WTC11 (cell line): ENCODE measurements at regions not wholly inside any gene's neighbourhood (a gene's known extent, or its start where the extent isn't known, plus 50 kb on each side); places are given as distances from the start of the nearest gene placed in this dataset.

Experiments
- MAX ChIP-seq: sonication (generic); formaldehyde crosslinking; IDR thresholded peaks from 2 replicates; pipeline ENCODE4 v1.8.0; 2022; ENCODE audit warnings: mild to moderate bottlenecking, missing genetic modification reagents
- SMAD4 ChIP-seq: sonication (generic); formaldehyde crosslinking; IDR thresholded peaks from 2 replicates; pipeline ENCODE4 v1.8.0; 2022; ENCODE audit warnings: mild to moderate bottlenecking, missing genetic modification reagents
- TF ChIP-seq, protein P1 (sequence below): sonication (generic); formaldehyde crosslinking; IDR thresholded peaks from 2 replicates; pipeline ENCODE4 v1.8.1; 2023; ENCODE audit warnings: mild to moderate bottlenecking, missing genetic modification reagents, borderline replicate concordance
- TF ChIP-seq, protein P2 (sequence below): sonication (generic); formaldehyde crosslinking; IDR thresholded peaks from 2 replicates; pipeline ENCODE4 v1.8.0; 2022; ENCODE audit warnings: missing genetic modification reagents

- TF ChIP-seq SMAD4 (CRISPR knock-in tag) (no peak), MAX (CRISPR knock-in tag) (no peak)
- TF ChIP-seq, protein P1, sequence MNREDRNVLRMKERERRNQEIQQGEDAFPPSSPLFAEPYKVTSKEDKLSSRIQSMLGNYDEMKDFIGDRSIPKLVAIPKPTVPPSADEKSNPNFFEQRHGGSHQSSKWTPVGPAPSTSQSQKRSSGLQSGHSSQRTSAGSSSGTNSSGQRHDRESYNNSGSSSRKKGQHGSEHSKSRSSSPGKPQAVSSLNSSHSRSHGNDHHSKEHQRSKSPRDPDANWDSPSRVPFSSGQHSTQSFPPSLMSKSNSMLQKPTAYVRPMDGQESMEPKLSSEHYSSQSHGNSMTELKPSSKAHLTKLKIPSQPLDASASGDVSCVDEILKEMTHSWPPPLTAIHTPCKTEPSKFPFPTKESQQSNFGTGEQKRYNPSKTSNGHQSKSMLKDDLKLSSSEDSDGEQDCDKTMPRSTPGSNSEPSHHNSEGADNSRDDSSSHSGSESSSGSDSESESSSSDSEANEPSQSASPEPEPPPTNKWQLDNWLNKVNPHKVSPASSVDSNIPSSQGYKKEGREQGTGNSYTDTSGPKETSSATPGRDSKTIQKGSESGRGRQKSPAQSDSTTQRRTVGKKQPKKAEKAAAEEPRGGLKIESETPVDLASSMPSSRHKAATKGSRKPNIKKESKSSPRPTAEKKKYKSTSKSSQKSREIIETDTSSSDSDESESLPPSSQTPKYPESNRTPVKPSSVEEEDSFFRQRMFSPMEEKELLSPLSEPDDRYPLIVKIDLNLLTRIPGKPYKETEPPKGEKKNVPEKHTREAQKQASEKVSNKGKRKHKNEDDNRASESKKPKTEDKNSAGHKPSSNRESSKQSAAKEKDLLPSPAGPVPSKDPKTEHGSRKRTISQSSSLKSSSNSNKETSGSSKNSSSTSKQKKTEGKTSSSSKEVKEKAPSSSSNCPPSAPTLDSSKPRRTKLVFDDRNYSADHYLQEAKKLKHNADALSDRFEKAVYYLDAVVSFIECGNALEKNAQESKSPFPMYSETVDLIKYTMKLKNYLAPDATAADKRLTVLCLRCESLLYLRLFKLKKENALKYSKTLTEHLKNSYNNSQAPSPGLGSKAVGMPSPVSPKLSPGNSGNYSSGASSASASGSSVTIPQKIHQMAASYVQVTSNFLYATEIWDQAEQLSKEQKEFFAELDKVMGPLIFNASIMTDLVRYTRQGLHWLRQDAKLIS (CRISPR knock-in tag): no peak
- TF ChIP-seq, protein P2, sequence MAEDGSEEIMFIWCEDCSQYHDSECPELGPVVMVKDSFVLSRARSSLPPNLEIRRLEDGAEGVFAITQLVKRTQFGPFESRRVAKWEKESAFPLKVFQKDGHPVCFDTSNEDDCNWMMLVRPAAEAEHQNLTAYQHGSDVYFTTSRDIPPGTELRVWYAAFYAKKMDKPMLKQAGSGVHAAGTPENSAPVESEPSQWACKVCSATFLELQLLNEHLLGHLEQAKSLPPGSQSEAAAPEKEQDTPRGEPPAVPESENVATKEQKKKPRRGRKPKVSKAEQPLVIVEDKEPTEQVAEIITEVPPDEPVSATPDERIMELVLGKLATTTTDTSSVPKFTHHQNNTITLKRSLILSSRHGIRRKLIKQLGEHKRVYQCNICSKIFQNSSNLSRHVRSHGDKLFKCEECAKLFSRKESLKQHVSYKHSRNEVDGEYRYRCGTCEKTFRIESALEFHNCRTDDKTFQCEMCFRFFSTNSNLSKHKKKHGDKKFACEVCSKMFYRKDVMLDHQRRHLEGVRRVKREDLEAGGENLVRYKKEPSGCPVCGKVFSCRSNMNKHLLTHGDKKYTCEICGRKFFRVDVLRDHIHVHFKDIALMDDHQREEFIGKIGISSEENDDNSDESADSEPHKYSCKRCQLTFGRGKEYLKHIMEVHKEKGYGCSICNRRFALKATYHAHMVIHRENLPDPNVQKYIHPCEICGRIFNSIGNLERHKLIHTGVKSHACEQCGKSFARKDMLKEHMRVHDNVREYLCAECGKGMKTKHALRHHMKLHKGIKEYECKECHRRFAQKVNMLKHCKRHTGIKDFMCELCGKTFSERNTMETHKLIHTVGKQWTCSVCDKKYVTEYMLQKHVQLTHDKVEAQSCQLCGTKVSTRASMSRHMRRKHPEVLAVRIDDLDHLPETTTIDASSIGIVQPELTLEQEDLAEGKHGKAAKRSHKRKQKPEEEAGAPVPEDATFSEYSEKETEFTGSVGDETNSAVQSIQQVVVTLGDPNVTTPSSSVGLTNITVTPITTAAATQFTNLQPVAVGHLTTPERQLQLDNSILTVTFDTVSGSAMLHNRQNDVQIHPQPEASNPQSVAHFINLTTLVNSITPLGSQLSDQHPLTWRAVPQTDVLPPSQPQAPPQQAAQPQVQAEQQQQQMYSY (CRISPR knock-in tag): no peak
Measured at GRCh38 chr5:123855609-123856008, 343.6 kb downstream of the CSNK1G3 start.
